HFF-Myc (cell line): ENCODE measurements at regions not wholly inside any gene's neighbourhood (a gene's known extent, or its start where the extent isn't known, plus 50 kb on each side); places are given as distances from the start of the nearest gene placed in this dataset.

Source experiments
- DNase-seq: peaks from one replicate; pipeline ENCODE4 v3.0.0-alpha.2; 2011; ENCODE audit warnings: low read depth; ENCODE audit errors: extremely low read depth
- H3K4me3 ChIP-seq: replicated peaks from 2 replicates; pipeline ENCODE4 v1.5.1; 2011; ENCODE audit warnings: low read depth, mild to moderate bottlenecking, control low read depth, low read length
- CTCF ChIP-seq: IDR thresholded peaks from 2 replicates; pipeline ENCODE4 v1.5.1; 2012; ENCODE audit warnings: mild to moderate bottlenecking, low read depth, low read length, control low read depth; ENCODE audit errors: missing control alignments

GRCh38 chr2:236501531-236501930 lies 68.1 kb upstream of the ACKR3 start:
- DNase-seq, result no peak
- H3K4me3 ChIP-seq, result no peak overlapping the region
- no peak for TF ChIP-seq CTCF

DNA sequence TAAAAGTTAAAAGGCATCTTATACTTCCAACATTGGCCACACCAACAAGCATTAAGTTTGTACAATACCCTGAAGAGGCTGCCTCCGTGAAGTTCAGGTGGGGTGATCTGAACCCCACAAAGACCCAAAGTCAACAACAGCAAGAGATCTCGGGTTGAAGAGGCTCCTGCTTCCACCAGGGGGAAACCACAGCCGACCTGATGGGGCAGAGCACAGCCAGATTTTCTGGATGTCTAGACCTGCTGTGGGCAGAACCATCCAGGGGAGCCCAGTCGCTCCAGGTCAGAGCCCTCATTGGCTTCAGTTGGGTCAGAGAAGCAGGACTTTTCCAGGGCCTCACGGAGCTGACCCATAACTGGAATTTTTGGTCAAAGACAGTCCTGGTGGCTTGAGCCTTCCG lies 66.5 kb upstream of the ACKR3 start:
- H3K4me3 ChIP-seq, result no peak overlapping the region
- DNase-seq, result no peak
- TF ChIP-seq CTCF, result peak; percentile 19

- no peak for TF ChIP-seq CTCF
- no peak for DNase-seq
- H3K4me3 ChIP-seq, result no peak overlapping the region
Observed at GRCh38 chr2:236503583-236503982, 66.0 kb upstream of the ACKR3 start.

- no peak overlapping the region for H3K4me3 ChIP-seq
- TF ChIP-seq CTCF, result no peak
- DNase-seq, result no peak
Observed at GRCh38 chr2:236505041-236505440, 64.6 kb upstream of the ACKR3 start.

DNA sequence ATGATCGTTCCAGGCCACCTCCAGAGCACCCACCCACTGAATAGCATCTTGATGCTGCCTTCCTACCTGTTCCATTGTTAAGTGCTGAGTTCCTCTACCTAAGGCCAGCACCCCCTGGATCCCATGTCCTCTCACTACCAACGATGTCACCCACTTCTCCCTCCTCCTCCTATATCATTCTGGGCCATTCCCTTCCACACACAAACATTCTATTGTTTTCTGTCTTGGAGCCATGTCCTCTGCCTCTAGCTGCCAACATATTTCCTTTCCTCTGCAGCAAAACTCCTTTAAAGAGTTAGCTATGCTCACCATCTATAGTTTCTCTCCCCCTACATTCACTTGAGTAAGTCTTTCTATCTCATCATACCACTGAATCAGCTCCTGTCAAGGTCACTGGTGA lies 64.0 kb upstream of the ACKR3 start:
- DNase-seq, result no peak
- TF ChIP-seq CTCF, result no peak

DNA sequence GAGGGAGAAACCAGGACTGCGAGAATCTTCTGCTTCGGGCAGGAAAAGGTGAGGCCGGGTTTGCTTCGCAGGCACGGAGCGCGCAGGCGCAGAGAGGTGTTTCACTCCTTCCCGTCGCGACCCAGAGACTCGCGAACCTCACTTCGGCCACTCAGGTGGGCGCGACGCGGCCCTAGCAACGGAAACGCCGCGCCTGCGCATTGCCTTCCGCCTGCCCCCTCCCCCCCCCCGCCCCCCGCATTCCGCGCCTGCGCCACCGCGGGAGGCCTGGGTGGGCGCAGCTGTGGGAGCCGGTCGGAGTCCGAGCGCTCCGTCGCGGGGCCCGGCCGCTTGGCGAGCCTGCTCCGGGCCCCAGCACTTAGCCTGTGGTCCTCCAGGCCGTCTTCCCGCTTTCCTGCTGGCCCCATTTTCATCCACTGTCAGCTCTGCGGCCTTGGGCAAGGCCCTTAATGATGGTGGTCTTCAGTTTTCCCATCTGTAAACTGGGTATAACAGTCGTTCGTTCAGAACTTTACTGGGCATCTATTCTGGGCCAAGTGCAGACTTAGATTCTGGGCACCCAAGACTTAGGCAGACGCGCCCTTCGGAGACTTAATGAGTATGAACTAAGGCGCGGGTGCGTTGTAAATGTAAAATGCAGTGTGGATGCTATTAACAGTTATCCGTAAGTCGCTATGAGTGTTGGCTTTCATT lies 62.1 kb upstream of the ACKR3 start:
- DNase-seq, result no peak
- H3K4me3 ChIP-seq, result peak overlapping the region; percentile 9; the same call in 1 of the 2 replicates
- no peak for TF ChIP-seq CTCF

More for the DNA sequence above, 64.0 kb upstream of the ACKR3 start:
- no peak overlapping the region for H3K4me3 ChIP-seq

- DNase-seq, result no peak
- H3K4me3 ChIP-seq, result no peak overlapping the region
- TF ChIP-seq CTCF, result no peak
Observed at GRCh38 chr2:236508466-236508865, 61.2 kb upstream of the ACKR3 start.
